Cardiac muscle cell (in vitro differentiated cells and primary cell): ENCODE measurements at regions not wholly inside any gene's neighbourhood (a gene's known extent, or its start where the extent isn't known, plus 50 kb on each side); places are given as distances from the start of the nearest gene placed in this dataset.

Source experiments
- DNase-seq, 2 donors: peaks; one replicate each; pipeline versions ENCODE4 v3.0.0 to v3.0.0-alpha.2; 2010 to 2017; ENCODE audit warnings: low read depth in 1 of 2, low spot score in 1 of 2
- H3K27ac ChIP-seq: fragments of 200-600 bp; sonication (generic); 2 replicates; pipeline ENCODE4 v1.5.1; 2016
- H3K27me3 ChIP-seq: fragments of 200-600 bp; sonication (generic); 2 replicates; pipeline ENCODE4 v1.6.0; 2016; ENCODE audit warnings: control low read depth
- H3K36me3 ChIP-seq: fragments of 200-600 bp; sonication (generic); 2 replicates; pipeline ENCODE4 v1.5.1; 2016; ENCODE audit warnings: control low read depth
- H3K4me1 ChIP-seq: fragments of 200-600 bp; sonication (generic); 2 replicates; pipeline ENCODE4 v1.8.1; 2017; ENCODE audit warnings: low read depth, mild to moderate bottlenecking, mixed run types
- H3K4me3 ChIP-seq: fragments of 200-600 bp; sonication (generic); 2 replicates; pipeline ENCODE4 v1.5.1; 2016; ENCODE audit warnings: mild to moderate bottlenecking
- H3K9me3 ChIP-seq: fragments of 200-600 bp; sonication (generic); 2 replicates; pipeline ENCODE4 v1.5.1; 2017; ENCODE audit warnings: low read depth, mild to moderate bottlenecking, control low read depth
- TF ChIP-seq, protein P1 (sequence below): IDR thresholded peaks from 2 replicates; pipeline ENCODE4 v1.5.1; 2012; ENCODE audit warnings: low read depth, mild to moderate bottlenecking, low read length

DNA sequence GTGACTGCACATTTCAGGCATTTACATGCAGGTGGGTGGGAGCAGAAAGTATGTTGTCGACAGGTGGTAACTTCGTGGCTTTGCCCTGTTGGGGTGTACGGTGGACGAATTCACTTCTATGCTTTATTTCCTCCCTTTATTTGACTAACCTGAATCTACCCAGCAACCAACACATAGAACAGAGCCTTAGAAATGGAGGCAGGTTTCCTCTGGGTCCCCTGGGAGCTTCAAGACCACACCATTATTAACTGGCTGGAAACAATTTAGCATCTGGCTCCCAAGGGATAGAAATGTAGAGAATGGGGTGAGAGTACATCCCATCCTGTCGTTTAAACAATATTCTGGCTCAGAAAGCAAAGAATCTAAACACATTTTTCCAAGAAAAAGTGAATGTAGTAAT lies 244.4 kb downstream of the DLEU7 start:
- TF ChIP-seq, protein P1, sequence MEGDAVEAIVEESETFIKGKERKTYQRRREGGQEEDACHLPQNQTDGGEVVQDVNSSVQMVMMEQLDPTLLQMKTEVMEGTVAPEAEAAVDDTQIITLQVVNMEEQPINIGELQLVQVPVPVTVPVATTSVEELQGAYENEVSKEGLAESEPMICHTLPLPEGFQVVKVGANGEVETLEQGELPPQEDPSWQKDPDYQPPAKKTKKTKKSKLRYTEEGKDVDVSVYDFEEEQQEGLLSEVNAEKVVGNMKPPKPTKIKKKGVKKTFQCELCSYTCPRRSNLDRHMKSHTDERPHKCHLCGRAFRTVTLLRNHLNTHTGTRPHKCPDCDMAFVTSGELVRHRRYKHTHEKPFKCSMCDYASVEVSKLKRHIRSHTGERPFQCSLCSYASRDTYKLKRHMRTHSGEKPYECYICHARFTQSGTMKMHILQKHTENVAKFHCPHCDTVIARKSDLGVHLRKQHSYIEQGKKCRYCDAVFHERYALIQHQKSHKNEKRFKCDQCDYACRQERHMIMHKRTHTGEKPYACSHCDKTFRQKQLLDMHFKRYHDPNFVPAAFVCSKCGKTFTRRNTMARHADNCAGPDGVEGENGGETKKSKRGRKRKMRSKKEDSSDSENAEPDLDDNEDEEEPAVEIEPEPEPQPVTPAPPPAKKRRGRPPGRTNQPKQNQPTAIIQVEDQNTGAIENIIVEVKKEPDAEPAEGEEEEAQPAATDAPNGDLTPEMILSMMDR: no peak
- DNase-seq: no peak
- Histone ChIP-seq H3K4me3 (no peak overlapping the region), H3K9me3 (no peaks in the 10 kb centered on the region), H3K27me3 (no peaks in the 10 kb centered on the region), H3K36me3 (no peaks in the 10 kb centered on the region), H3K4me1 (peaks cover 4% of the 10 kb centered on the region), H3K27ac (no peak overlapping the region)

GRCh38 chr13:50599927-50600326 lies 243.6 kb downstream of the DLEU7 start:
- DNase-seq: no peak
- TF ChIP-seq, protein P1: no peak
- Histone ChIP-seq H3K9me3 (no peaks in the 10 kb centered on the region), H3K4me3 (no peak overlapping the region), H3K4me1 (peaks cover 4% of the 10 kb centered on the region), H3K36me3 (no peaks in the 10 kb centered on the region), H3K27me3 (no peaks in the 10 kb centered on the region), H3K27ac (no peak overlapping the region)

- Histone ChIP-seq H3K27me3 (no peaks in the 10 kb centered on the region), H3K4me3 (no peak overlapping the region), H3K27ac (no peak overlapping the region), H3K4me1 (peaks cover 3% of the 10 kb centered on the region), H3K36me3 (no peaks in the 10 kb centered on the region), H3K9me3 (no peaks in the 10 kb centered on the region)
- TF ChIP-seq, protein P1: no peak
- peak in 1 of 2 donors; percentile 21 for DNase-seq
These were observed 235.1 kb downstream of the DLEU7 start for GRCh38 chr13:50608370-50608769.

GRCh38 chr13:50609011-50609410 lies 234.5 kb downstream of the DLEU7 start:
- TF ChIP-seq, protein P1: no peak
- Histone ChIP-seq H3K4me1 (peaks cover 3% of the 10 kb centered on the region), H3K27ac (no peak overlapping the region), H3K4me3 (no peak overlapping the region), H3K9me3 (no peaks in the 10 kb centered on the region), H3K27me3 (no peaks in the 10 kb centered on the region), H3K36me3 (no peaks in the 10 kb centered on the region)
- DNase-seq: no peak

- peaks cover 3% of the 10 kb centered on the region for H3K4me1 ChIP-seq
- H3K4me3 ChIP-seq: no peak overlapping the region
- H3K27me3 ChIP-seq: no peaks in the 10 kb centered on the region
- no peak for DNase-seq
- no peaks in the 10 kb centered on the region for H3K36me3 ChIP-seq
- TF ChIP-seq, protein P1: no peak
- no peak overlapping the region for H3K27ac ChIP-seq
- H3K9me3 ChIP-seq: no peaks in the 10 kb centered on the region
These were observed 233.3 kb downstream of the DLEU7 start for GRCh38 chr13:50610238-50610637.
